SK-N-SH (cell line): ENCODE measurements at regions not wholly inside any gene's neighbourhood (a gene's known extent, or its start where the extent isn't known, plus 50 kb on each side); places are given as distances from the start of the nearest gene placed in this dataset.

Experiments used
- CTCF ChIA-PET: fragments of 300-600, 350-600 bp; formaldehyde crosslinking; extraction: SDS; loops from one replicate; lab custom pipeline; 2021; lab: Yijun Ruan, JAX
- POLR2A ChIA-PET: fragments of 350-600 bp; sonication (Branson Sonifier 250); formaldehyde crosslinking; extraction: SDS; loops from one replicate; lab custom pipeline; 2020; ENCODE audit warnings: antibody characterized with exemption, inconsistent platforms; lab: Yijun Ruan, JAX
- DNase-seq: peaks from one replicate; pipeline ENCODE4 v3.0.0; 2012
- H2AFZ ChIP-seq: fragments of 200-600 bp; sonication (generic); 2 replicates; pipeline ENCODE4 v1.8.1; 2016; ENCODE audit warnings: antibody characterized with exemption, mild to moderate bottlenecking, low read depth
- H3F3A ChIP-seq: fragments of 200-600 bp; sonication (generic); replicated peaks from 2 replicates; pipeline ENCODE3; 2016; ENCODE audit warnings: antibody characterized with exemption, mild to moderate bottlenecking; ENCODE audit not compliant: insufficient read depth
- H3K27ac ChIP-seq, 2 experiments: fragments of 200-500 bp in 1 of 2; fragments of 200-600 bp in 1 of 2; sonication (Bioruptor generic) in 1 of 2; sonication (generic), shearing (Covaris generic) in 1 of 2; 2 replicates each; pipeline versions ENCODE4 v1.5.1 to v1.6.1; 2014 to 2016; ENCODE audit warnings: low read depth in 2 of 2, inconsistent platforms in 1 of 2, low read length in 1 of 2, mild to moderate bottlenecking in 1 of 2, mixed read lengths in 1 of 2
- H3K27me3 ChIP-seq: fragments of 200-600 bp; sonication (generic), shearing (Covaris generic); 2 replicates; pipeline ENCODE4 v1.6.1; 2016; ENCODE audit warnings: mixed run types; ENCODE audit not compliant: insufficient read depth
- H3K36me3 ChIP-seq, 2 experiments: fragments of 200-500 bp in 1 of 2; fragments of 200-600 bp in 1 of 2; sonication (Bioruptor generic) in 1 of 2; sonication (generic) in 1 of 2; replicated peaks in 1 of 2; 2 replicates each; pipeline versions ENCODE3 to v1.5.1; 2014 to 2016; ENCODE audit warnings: low read length in 1 of 2, mild to moderate bottlenecking in 1 of 2; ENCODE audit not compliant: insufficient read depth in 2 of 2, control insufficient read depth in 1 of 2
- H3K4me1 ChIP-seq, 2 experiments: fragments of 200-500 bp in 1 of 2; fragments of 200-600 bp in 1 of 2; sonication (Bioruptor generic) in 1 of 2; sonication (generic), shearing (Covaris generic) in 1 of 2; 2 replicates each; pipeline versions ENCODE4 v1.5.1 to v1.6.1; 2014 to 2016; ENCODE audit warnings: low read depth in 1 of 2, low read length in 1 of 2, mixed run types in 1 of 2; ENCODE audit not compliant: insufficient read depth in 2 of 2, control insufficient read depth in 1 of 2
- H3K4me2 ChIP-seq: fragments of 200-600 bp; sonication (generic), shearing (Covaris generic); 2 replicates; pipeline ENCODE4 v1.6.1; 2017; ENCODE audit warnings: mixed run types
- H3K4me3 ChIP-seq, 2 experiments: fragments of 200-500 bp in 1 of 2; fragments of 200-600 bp in 1 of 2; sonication (Bioruptor generic) in 1 of 2; sonication (generic), shearing (Covaris generic) in 1 of 2; 2 replicates each; pipeline versions ENCODE4 v1.5.1 to v1.8.1; 2014 to 2016; ENCODE audit warnings: low read depth in 2 of 2, inconsistent platforms in 1 of 2, low read length in 1 of 2, mild to moderate bottlenecking in 1 of 2, mixed read lengths in 1 of 2, moderate library complexity in 1 of 2
- H3K79me2 ChIP-seq: fragments of 200-600 bp; sonication (generic); 2 replicates; pipeline ENCODE4 v1.8.1; 2017; ENCODE audit warnings: mild to moderate bottlenecking; ENCODE audit not compliant: insufficient read depth
- H3K9ac ChIP-seq: fragments of 200-600 bp; sonication (generic); 2 replicates; pipeline ENCODE4 v1.6.1; 2017; ENCODE audit warnings: mixed run types
- H3K9me2 ChIP-seq: fragments of 200-600 bp; sonication (generic); 2 replicates; pipeline ENCODE4 v1.6.1; 2017; ENCODE audit warnings: mixed run types
- H3K9me3 ChIP-seq: fragments of 200-600 bp; sonication (generic); 2 replicates; pipeline ENCODE4 v1.6.1; 2017; ENCODE audit warnings: mixed run types, mild to moderate bottlenecking, moderate library complexity
- H4K20me1 ChIP-seq: fragments of 200-600 bp; sonication (generic); 2 replicates; pipeline ENCODE4 v1.6.1; 2017; ENCODE audit warnings: mild to moderate bottlenecking, mixed run types; ENCODE audit not compliant: insufficient read depth
- ELF1 ChIP-seq: IDR thresholded peaks from 2 replicates; pipeline ENCODE4 v1.4.0; 2012
- FOSL2 ChIP-seq: IDR thresholded peaks from 2 replicates; pipeline ENCODE4 v1.4.0; 2012; ENCODE audit warnings: low read depth, mild to moderate bottlenecking, moderate library complexity, borderline replicate concordance
- IRF3 ChIP-seq: fragments of 150-350 bp; IDR thresholded peaks from 2 replicates; pipeline ENCODE4 v1.6.1; 2016; ENCODE audit warnings: mild to moderate bottlenecking, low read depth, low read length
- MAX ChIP-seq: IDR thresholded peaks from 2 replicates; pipeline ENCODE4 v1.4.0; 2012; ENCODE audit warnings: low read depth
- MXI1 ChIP-seq: IDR thresholded peaks from 2 replicates; pipeline ENCODE4 v1.6.1; 2012; ENCODE audit warnings: mild to moderate bottlenecking, low read depth, low read length, improper control_type of control experiment
- TAF1 ChIP-seq: IDR thresholded peaks from 2 replicates; pipeline ENCODE4 v1.6.1; 2012; ENCODE audit warnings: low read depth, mild to moderate bottlenecking, low read length, moderate library complexity, borderline replicate concordance
- USF2 ChIP-seq: fragments of 150-350 bp; IDR thresholded peaks from 2 replicates; pipeline ENCODE4 v1.6.1; 2017; ENCODE audit warnings: antibody characterized with exemption, low read length, low read depth, borderline replicate concordance
- YY1 ChIP-seq: IDR thresholded peaks from 2 replicates; pipeline ENCODE4 v1.4.0; 2012; ENCODE audit warnings: low read depth, mild to moderate bottlenecking
- ZBTB33 ChIP-seq: IDR thresholded peaks from 2 replicates; pipeline ENCODE4 v1.4.0; 2012; ENCODE audit warnings: low read depth, borderline replicate concordance
- WGBS: methylation state at CpG from one replicate; pipeline ENCODE4 v1.1.6; 2017; ENCODE audit warnings: low lambda C conversion rate; 5-methylcytosine and 5-hydroxymethylcytosine counted together

GRCh38 chr11:50246699-50247098 is 214.0 kb downstream of the OR4C45 start:
- H3K4me3 ChIP-seq, result no peak overlapping the region
- H3K4me1 ChIP-seq, result no peaks in the 10 kb centered on the region
- H2AFZ ChIP-seq, result no peak overlapping the region
- H3K27ac ChIP-seq, result no peak overlapping the region
- WGBS, result 38% methylated on average over 14 of the region's 16 CpGs
- ChIA-PET POLR2A (no interaction called here), CTCF (no interaction called here)
- no peak for DNase-seq
- no peaks in the 10 kb centered on the region for H4K20me1 ChIP-seq
- no peaks in the 10 kb centered on the region for H3K79me2 ChIP-seq
- TF ChIP-seq ELF1, result no peak
- TF ChIP-seq MXI1, result no peak
- TF ChIP-seq YY1, result no peak
- TF ChIP-seq IRF3, result no peak
- no peak for TF ChIP-seq ZBTB33
- TF ChIP-seq USF2, result no peak
- no peak for TF ChIP-seq MAX
- no peak for TF ChIP-seq FOSL2
- no peak overlapping the region for H3K9ac ChIP-seq
- no peaks in the 10 kb centered on the region for H3K9me3 ChIP-seq
- H3K9me2 ChIP-seq, result no peaks in the 10 kb centered on the region
- no peaks in the 10 kb centered on the region for H3F3A ChIP-seq
- no peaks in the 10 kb centered on the region for H3K27me3 ChIP-seq
- no peak overlapping the region for H3K4me2 ChIP-seq
- no peaks in the 10 kb centered on the region for H3K36me3 ChIP-seq

GRCh38 chr11:50247309-50247874 is 214.7 kb downstream of the OR4C45 start:
- H4K20me1 ChIP-seq, result no peaks in the 10 kb centered on the region
- H3K9ac ChIP-seq, result no peak overlapping the region
- no peaks in the 10 kb centered on the region for H3F3A ChIP-seq
- no peaks in the 10 kb centered on the region for H3K9me2 ChIP-seq
- no peak overlapping the region for H3K4me3 ChIP-seq
- H3K4me1 ChIP-seq, result no peaks in the 10 kb centered on the region
- 21% methylated on average over 9 of the region's 20 CpGs for WGBS
- no peaks in the 10 kb centered on the region for H3K79me2 ChIP-seq
- H2AFZ ChIP-seq, result no peak overlapping the region
- ChIA-PET CTCF (no interaction called here), POLR2A (no interaction called here)
- no peak for DNase-seq
- H3K4me2 ChIP-seq, result no peak overlapping the region
- H3K36me3 ChIP-seq, result no peaks in the 10 kb centered on the region
- H3K27me3 ChIP-seq, result no peaks in the 10 kb centered on the region
- no peak overlapping the region for H3K27ac ChIP-seq
- TF ChIP-seq TAF1, result no peak
- H3K9me3 ChIP-seq, result no peaks in the 10 kb centered on the region
